GM12864 (cell line): ENCODE measurements at regions not wholly inside any gene's neighbourhood (a gene's known extent, or its start where the extent isn't known, plus 50 kb on each side); places are given as distances from the start of the nearest gene placed in this dataset.

Experiments
- DNase-seq: peaks from one replicate; pipeline ENCODE4 v3.0.0-alpha.2; 2011; ENCODE audit warnings: low read depth
- H3K4me3 ChIP-seq: 2 replicates; pipeline ENCODE4 v1.5.1; 2011; ENCODE audit warnings: mild to moderate bottlenecking, low read depth, low read length, control low read depth
- TF ChIP-seq, protein P1 (sequence below): IDR thresholded peaks from 2 replicates; pipeline ENCODE4 v1.5.1; 2011; ENCODE audit warnings: low read depth, mild to moderate bottlenecking, moderate library complexity, low read length, control low read depth, inconsistent platforms; ENCODE audit errors: missing control alignments

DNA sequence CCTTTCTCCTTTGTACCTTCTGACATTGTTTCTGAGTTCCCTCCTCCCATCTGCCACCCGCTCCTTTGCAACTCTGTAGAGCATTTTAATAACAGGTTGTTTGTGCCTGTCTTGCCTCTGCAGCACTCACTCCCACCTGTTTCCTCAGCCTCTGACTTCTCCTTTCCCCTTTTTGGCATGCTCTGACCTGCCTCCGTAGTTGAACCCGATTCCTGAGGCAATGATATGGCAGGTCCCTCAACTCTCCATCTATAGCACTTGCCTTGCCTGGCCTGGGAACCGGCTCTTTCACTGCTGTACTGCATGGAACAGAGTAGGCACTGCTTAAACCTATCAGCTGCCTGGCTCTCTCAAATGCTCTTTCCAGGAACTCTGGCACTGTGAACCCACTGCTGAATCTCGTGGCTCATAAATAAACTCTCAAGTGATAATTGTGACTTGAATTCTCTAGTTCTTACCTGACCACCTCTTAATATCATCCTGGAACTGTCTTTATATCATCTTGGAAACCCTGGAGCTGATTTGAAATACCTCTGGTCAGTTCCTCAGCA is 50.3 kb downstream of the UTRN start:
- DNase-seq: no peak
- no peak overlapping the region for H3K4me3 ChIP-seq
- TF ChIP-seq, protein P1, sequence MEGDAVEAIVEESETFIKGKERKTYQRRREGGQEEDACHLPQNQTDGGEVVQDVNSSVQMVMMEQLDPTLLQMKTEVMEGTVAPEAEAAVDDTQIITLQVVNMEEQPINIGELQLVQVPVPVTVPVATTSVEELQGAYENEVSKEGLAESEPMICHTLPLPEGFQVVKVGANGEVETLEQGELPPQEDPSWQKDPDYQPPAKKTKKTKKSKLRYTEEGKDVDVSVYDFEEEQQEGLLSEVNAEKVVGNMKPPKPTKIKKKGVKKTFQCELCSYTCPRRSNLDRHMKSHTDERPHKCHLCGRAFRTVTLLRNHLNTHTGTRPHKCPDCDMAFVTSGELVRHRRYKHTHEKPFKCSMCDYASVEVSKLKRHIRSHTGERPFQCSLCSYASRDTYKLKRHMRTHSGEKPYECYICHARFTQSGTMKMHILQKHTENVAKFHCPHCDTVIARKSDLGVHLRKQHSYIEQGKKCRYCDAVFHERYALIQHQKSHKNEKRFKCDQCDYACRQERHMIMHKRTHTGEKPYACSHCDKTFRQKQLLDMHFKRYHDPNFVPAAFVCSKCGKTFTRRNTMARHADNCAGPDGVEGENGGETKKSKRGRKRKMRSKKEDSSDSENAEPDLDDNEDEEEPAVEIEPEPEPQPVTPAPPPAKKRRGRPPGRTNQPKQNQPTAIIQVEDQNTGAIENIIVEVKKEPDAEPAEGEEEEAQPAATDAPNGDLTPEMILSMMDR: no peak

DNA sequence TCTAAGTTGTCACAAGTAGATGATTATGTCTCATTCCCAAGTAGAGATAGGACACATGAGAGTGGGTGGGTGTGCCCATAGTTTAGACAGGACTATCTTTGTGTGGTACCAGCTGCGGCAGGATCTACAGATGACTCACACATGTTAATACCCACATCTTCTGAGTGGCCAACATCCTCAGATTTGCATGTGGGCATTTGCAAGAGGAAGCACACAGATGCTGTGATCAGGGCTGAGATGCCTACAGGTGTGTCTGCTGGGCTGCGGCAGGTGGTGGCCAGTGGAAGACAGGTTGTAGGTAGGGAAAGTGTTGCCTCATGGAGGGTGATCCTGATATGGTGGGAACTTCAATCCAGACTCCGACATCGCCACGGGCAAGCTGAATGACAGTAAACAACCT is 50.8 kb downstream of the UTRN start:
- no peak for DNase-seq
- TF ChIP-seq, protein P1: no peak
- H3K4me3 ChIP-seq: no peak overlapping the region

GRCh38 chr6:144336900-144337299 is 51.8 kb downstream of the UTRN start:
- no peak for DNase-seq
- H3K4me3 ChIP-seq: no peak overlapping the region
- TF ChIP-seq, protein P1: no peak

DNA sequence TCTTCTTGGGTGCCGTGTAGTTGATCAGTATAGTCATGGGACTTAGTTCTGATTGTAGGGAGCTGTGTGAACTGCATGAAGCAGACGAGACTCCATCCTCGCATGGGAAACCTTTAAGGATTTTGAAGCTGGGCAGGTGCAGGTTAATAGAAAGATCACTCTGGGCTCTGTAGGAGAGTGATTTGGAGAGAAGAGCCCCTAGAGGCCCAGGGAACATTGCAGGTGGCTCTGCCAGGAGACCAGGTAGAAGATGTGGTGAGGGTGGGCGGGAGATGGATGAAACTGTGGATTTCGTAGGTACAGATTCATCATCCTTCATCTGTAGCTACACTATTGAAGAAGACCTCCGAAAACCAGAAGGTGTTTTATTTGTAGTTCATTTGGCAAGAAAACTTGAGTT is 53.3 kb downstream of the UTRN start:
- TF ChIP-seq, protein P1: no peak
- H3K4me3 ChIP-seq: no peak overlapping the region

DNA sequence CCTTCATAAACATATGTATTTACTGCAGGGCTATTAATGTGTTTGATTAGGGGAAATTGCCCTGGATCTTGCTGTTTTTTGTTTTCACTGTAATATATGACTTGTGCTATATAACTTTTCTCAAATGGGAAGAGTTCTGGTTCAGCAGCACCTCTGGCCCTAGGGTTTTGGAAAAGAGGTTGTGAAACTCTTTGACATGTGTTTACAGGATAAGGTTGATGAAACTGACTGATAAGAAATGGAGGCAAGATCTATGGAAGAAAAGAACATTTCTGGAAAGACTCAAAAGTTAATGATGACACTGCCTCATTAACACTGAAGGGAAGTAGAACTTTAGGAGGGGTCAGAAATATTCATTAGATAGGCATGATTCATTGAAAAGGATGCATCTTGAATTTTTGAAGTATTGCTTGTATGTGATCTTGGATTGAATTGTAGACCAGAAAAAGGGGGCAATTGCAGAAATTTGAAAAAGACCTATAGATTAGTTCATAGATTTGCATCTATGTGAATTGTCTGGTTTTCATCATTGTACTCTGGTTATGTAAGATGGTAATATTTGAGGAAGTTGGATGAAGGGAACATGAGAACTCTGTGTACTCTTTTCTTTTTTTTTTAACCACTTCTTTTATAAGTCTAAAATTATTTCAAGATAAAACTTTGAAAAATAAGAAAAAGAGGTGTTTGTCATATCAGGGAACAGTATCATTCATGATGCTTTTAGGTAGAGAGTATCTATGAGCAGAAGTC is 54.0 kb downstream of the UTRN start:
- TF ChIP-seq, protein P1: no peak
- no peak overlapping the region for H3K4me3 ChIP-seq
- no peak for DNase-seq

More for the DNA sequence above, 53.3 kb downstream of the UTRN start:
- DNase-seq: no peak

DNA sequence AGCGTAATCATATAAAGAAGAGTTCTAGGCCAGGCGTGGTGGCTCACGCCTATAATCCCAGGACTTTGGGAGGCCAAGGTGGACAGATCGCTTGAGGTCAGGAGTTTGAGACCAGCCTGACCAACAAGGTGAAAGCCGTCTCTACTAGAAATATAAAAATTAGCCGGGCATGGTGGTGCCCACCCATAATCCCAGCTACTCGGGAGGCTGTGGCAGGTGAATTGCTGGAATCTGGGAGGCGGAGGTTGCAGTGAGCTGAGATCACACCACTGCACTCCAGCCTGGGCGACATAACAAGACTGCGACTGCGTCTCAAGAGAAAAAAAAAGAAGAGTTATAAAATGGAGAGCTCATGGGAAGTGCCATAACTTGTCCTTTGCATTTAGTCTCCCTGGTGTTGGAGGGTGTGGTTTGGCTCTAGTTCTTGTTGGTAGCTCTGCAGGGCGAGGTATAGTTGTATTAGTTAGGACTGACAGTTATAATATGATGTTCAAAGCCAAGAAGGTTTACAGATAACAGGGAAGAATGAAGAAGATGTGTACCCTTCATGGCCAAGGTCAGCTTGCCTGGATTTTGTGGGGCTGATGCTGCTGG is 54.8 kb downstream of the UTRN start:
- TF ChIP-seq, protein P1: no peak
- DNase-seq: no peak
- H3K4me3 ChIP-seq: no peak overlapping the region
